ENCODE measurements at regions not wholly inside any gene's neighbourhood (a gene's known extent, or its start where the extent isn't known, plus 50 kb on each side); places are given as distances from the start of the nearest gene placed in this dataset.

DNA sequence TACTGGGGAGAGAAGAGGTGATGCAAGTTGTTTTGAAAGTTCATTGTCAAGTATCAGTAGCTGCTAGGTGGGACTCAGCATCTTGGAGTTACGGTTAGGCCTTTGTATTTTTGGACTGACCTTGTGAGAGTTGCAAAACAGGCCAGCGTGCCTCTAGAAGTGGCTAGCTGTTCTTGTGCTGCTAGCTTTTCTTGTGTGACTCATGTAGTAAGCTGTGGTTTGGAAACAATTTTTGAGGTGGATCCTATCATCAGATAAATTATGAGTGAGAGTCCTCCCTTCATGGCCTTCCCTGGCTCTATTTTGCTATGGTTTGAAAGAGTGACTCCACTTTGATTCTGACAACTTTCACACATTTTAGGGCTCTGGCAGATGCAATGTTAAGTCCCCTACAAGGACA is 409.2 kb upstream of the HS6ST1 start:
- peaks cover 7% of the 10 kb centered on the region for H3K4me1 ChIP-seq (ENCODE audit: insufficient read depth, low read length)
- H3K27me3 ChIP-seq (ENCODE audit: insufficient read depth, low read length): no peaks in the 10 kb centered on the region
- no peak overlapping the region for H2AFZ ChIP-seq (ENCODE audit: low read length)
- no peaks in the 10 kb centered on the region for H3K79me2 ChIP-seq (ENCODE audit: insufficient read depth, low read length)
- no peak for DNase-seq (ENCODE audit: insufficient read length, low spot score, missing footprints)
- no peaks in the 10 kb centered on the region for H3K36me3 ChIP-seq (ENCODE audit: insufficient read depth, low read length)
- no peaks in the 10 kb centered on the region for H3K9me3 ChIP-seq (ENCODE audit: low read depth, low read length)
- TF ChIP-seq, protein P1, sequence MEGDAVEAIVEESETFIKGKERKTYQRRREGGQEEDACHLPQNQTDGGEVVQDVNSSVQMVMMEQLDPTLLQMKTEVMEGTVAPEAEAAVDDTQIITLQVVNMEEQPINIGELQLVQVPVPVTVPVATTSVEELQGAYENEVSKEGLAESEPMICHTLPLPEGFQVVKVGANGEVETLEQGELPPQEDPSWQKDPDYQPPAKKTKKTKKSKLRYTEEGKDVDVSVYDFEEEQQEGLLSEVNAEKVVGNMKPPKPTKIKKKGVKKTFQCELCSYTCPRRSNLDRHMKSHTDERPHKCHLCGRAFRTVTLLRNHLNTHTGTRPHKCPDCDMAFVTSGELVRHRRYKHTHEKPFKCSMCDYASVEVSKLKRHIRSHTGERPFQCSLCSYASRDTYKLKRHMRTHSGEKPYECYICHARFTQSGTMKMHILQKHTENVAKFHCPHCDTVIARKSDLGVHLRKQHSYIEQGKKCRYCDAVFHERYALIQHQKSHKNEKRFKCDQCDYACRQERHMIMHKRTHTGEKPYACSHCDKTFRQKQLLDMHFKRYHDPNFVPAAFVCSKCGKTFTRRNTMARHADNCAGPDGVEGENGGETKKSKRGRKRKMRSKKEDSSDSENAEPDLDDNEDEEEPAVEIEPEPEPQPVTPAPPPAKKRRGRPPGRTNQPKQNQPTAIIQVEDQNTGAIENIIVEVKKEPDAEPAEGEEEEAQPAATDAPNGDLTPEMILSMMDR (IDR thresholded peaks at IDR 0.05; ENCODE audit: extremely low read depth, low read depth, low read length): no peak
- no peak overlapping the region for H3K4me3 ChIP-seq (ENCODE audit: insufficient read depth, low read length)
- H3K4me2 ChIP-seq (ENCODE audit: insufficient read depth, low read length): no peak overlapping the region
- H3K27ac ChIP-seq (ENCODE audit: low read depth, low read length): no peak overlapping the region
- H4K20me1 ChIP-seq (ENCODE audit: insufficient read depth, low read length): no peaks in the 10 kb centered on the region

DNA sequence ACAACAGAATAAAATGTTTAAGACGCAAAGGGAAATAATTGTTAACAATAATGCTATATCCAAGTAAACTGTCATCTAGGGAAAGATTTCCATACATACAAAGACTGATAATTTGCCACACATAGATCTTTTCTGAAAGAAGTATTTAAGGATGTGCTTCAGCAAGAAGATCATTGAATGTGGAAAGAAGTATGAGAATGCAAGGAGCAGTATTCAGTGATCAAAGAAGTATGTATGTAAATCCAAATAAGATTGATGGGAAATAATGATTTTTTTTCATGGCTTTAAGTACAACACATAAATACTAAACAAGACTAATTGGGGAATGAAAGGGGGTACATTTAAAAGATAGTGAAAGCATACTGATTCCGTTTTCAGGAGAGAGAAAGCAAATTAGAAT is 410.4 kb upstream of the HS6ST1 start:
- DNase-seq (ENCODE audit: insufficient read length, low spot score, missing footprints): no peak
- Histone ChIP-seq H2AFZ (ENCODE audit: low read length) (no peak overlapping the region), H4K20me1 (ENCODE audit: insufficient read depth, low read length) (no peaks in the 10 kb centered on the region), H3K79me2 (ENCODE audit: insufficient read depth, low read length) (no peaks in the 10 kb centered on the region), H3K4me1 (ENCODE audit: insufficient read depth, low read length) (peaks cover 15% of the 10 kb centered on the region), H3K36me3 (ENCODE audit: insufficient read depth, low read length) (no peaks in the 10 kb centered on the region), H3K4me2 (ENCODE audit: insufficient read depth, low read length) (no peak overlapping the region), H3K9me3 (ENCODE audit: low read depth, low read length) (no peaks in the 10 kb centered on the region), H3K27me3 (ENCODE audit: insufficient read depth, low read length) (no peaks in the 10 kb centered on the region), H3K4me3 (ENCODE audit: insufficient read depth, low read length) (no peak overlapping the region), H3K27ac (ENCODE audit: low read depth, low read length) (no peak overlapping the region)
- TF ChIP-seq, protein P1 (IDR thresholded peaks at IDR 0.05; ENCODE audit: extremely low read depth, low read depth, low read length): no peak

DNA sequence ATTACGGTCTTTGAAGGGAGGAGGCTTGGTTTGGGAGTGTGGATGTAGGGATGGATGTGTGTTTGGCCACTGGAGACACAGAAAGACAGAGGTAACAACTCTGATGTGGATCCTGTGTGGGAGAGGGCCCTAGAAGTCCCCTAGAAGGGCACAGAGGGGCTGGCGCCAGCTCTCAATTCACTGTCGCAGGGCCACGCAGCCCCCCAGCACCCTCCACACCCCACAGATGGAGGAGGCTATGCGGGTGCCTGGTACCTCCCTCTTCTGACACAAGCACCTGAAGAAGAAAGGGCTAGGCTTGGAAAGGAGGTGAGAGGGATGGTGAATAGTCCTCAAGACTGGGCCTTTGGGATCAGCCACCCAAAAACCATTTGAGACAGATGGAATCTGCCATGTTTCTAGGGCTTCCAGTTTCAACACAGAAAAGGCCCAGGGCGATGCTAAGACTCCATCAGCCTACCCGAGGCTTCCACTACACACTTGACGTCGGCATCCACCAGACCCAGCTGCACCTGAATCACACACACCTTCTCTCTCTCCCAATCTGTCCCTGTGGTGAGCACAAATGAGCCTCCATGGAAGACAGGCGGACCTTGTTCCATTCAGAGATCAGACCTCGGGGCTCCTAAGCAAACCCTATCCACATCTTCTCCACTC is 413.5 kb upstream of the HS6ST1 start:
- Histone ChIP-seq H3K27ac (ENCODE audit: low read depth, low read length) (no peak overlapping the region), H3K36me3 (ENCODE audit: insufficient read depth, low read length) (no peaks in the 10 kb centered on the region), H3K27me3 (ENCODE audit: insufficient read depth, low read length) (no peaks in the 10 kb centered on the region), H3K4me2 (ENCODE audit: insufficient read depth, low read length) (no peak overlapping the region), H4K20me1 (ENCODE audit: insufficient read depth, low read length) (no peaks in the 10 kb centered on the region), H3K4me3 (ENCODE audit: insufficient read depth, low read length) (no peak overlapping the region), H3K4me1 (ENCODE audit: insufficient read depth, low read length) (peaks cover 28% of the 10 kb centered on the region), H2AFZ (ENCODE audit: low read length) (no peak overlapping the region), H3K9me3 (ENCODE audit: low read depth, low read length) (no peaks in the 10 kb centered on the region), H3K79me2 (ENCODE audit: insufficient read depth, low read length) (no peaks in the 10 kb centered on the region)
- DNase-seq (ENCODE audit: insufficient read length, low spot score, missing footprints): no peak
- TF ChIP-seq, protein P1 (IDR thresholded peaks at IDR 0.05; ENCODE audit: extremely low read depth, low read depth, low read length): no peak

DNA sequence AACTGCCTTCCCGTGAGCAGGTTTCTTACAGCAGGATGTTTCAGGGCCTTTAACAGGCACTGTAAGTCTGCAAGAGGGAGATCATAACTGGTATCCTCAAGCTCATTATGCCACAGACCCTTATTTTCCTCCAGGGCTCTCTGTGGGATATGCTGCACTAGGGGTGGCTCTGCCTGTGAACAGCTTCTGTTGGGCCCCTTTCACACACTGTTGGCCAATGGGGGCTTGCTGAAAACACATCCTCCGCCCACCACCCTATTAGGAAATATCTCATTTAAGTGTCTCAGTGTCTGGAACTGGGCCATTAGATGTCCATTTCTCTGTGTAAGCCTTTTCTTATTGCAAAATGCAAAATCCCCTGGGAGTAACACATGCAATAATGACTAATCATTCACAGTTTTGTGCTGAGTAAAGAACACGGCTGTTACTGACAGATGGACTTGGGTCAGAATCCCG is 414.3 kb upstream of the HS6ST1 start:
- Histone ChIP-seq H3K9me3 (ENCODE audit: low read depth, low read length) (no peaks in the 10 kb centered on the region), H3K36me3 (ENCODE audit: insufficient read depth, low read length) (no peaks in the 10 kb centered on the region), H4K20me1 (ENCODE audit: insufficient read depth, low read length) (no peaks in the 10 kb centered on the region), H3K4me3 (ENCODE audit: insufficient read depth, low read length) (no peak overlapping the region), H2AFZ (ENCODE audit: low read length) (no peak overlapping the region), H3K79me2 (ENCODE audit: insufficient read depth, low read length) (no peaks in the 10 kb centered on the region), H3K27me3 (ENCODE audit: insufficient read depth, low read length) (no peaks in the 10 kb centered on the region), H3K27ac (ENCODE audit: low read depth, low read length) (no peak overlapping the region), H3K4me1 (ENCODE audit: insufficient read depth, low read length) (peaks cover 24% of the 10 kb centered on the region), H3K4me2 (ENCODE audit: insufficient read depth, low read length) (no peak overlapping the region)
- TF ChIP-seq, protein P1 (IDR thresholded peaks at IDR 0.05; ENCODE audit: extremely low read depth, low read depth, low read length): no peak
- DNase-seq (ENCODE audit: insufficient read length, low spot score, missing footprints): peak; percentile 86
